Bronchial epithelial cell (primary cell): ENCODE measurements at regions not wholly inside any gene's neighbourhood (a gene's known extent, or its start where the extent isn't known, plus 50 kb on each side); places are given as distances from the start of the nearest gene placed in this dataset.
A peak's percentile ranks its signal among the peaks of the same experiment; 100 is the strongest.

ENCODE experiments used
- DNase-seq: peaks from one replicate; pipeline ENCODE4 v3.0.0-alpha.2; 2010; ENCODE audit warnings: low read depth
- FAIRE-seq: peaks from 2 replicates; lab custom pipeline; 2011; peaks lifted over from hg19 to GRCh38; lab: Jason Lieb, UNC
- H3K27me3 ChIP-seq: 2 replicates; pipeline ENCODE4 v1.5.1; 2011; ENCODE audit warnings: low read length; ENCODE audit not compliant: control insufficient read depth, insufficient read depth
- H3K36me3 ChIP-seq: 2 replicates; pipeline ENCODE4 v1.5.1; 2011; ENCODE audit warnings: low read length; ENCODE audit not compliant: control insufficient read depth, insufficient read depth
- H3K4me3 ChIP-seq: 2 replicates; pipeline ENCODE4 v1.5.1; 2011; ENCODE audit warnings: mild to moderate bottlenecking, low read depth, low read length, control low read depth
- TF ChIP-seq, protein P1 (sequence below): IDR thresholded peaks from 2 replicates; pipeline ENCODE4 v1.5.1; 2011; ENCODE audit warnings: mild to moderate bottlenecking, moderate library complexity, low read length, control low read depth, inconsistent platforms; ENCODE audit not compliant: insufficient read depth, severe bottlenecking

DNA sequence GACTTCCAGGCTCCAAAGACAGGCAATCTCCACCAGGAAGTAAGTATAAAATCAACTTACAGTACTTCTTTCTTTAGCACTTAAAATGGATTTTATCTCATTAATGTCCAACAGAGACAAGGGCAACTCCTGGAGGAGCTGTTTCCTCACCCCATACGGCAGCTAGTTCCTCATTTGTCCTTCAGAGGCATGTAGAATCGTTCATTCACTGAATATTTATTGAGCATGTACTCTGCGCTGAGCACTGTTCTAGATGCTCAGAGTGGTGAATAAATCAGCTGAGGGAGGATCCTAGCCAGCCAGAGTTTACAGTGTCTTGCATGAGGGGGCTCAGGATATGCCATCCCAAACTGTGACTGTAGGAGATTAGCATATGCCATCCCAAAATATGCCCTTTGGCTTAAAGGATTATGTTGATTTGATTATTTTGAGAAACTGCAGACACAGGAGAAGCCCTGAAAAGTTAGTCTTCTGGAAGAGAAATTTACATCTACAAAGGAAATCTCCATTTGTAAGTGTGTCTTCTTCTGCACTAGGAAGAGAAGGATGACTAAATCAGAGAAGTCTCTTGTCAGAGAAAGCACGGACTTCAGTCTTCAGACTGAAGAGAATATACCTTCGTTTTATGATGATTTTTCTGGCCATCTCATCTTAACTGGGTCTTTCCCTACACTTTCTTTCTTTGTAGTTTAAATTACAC lies 66.9 kb downstream of the BAMBI start:
- DNase-seq: no peak
- Histone ChIP-seq H3K36me3 (no peaks in the 10 kb centered on the region), H3K4me3 (no peak overlapping the region), H3K27me3 (peaks cover 2% of the 10 kb centered on the region)
- no peak for FAIRE-seq
- TF ChIP-seq, protein P1, sequence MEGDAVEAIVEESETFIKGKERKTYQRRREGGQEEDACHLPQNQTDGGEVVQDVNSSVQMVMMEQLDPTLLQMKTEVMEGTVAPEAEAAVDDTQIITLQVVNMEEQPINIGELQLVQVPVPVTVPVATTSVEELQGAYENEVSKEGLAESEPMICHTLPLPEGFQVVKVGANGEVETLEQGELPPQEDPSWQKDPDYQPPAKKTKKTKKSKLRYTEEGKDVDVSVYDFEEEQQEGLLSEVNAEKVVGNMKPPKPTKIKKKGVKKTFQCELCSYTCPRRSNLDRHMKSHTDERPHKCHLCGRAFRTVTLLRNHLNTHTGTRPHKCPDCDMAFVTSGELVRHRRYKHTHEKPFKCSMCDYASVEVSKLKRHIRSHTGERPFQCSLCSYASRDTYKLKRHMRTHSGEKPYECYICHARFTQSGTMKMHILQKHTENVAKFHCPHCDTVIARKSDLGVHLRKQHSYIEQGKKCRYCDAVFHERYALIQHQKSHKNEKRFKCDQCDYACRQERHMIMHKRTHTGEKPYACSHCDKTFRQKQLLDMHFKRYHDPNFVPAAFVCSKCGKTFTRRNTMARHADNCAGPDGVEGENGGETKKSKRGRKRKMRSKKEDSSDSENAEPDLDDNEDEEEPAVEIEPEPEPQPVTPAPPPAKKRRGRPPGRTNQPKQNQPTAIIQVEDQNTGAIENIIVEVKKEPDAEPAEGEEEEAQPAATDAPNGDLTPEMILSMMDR: no peak

DNA sequence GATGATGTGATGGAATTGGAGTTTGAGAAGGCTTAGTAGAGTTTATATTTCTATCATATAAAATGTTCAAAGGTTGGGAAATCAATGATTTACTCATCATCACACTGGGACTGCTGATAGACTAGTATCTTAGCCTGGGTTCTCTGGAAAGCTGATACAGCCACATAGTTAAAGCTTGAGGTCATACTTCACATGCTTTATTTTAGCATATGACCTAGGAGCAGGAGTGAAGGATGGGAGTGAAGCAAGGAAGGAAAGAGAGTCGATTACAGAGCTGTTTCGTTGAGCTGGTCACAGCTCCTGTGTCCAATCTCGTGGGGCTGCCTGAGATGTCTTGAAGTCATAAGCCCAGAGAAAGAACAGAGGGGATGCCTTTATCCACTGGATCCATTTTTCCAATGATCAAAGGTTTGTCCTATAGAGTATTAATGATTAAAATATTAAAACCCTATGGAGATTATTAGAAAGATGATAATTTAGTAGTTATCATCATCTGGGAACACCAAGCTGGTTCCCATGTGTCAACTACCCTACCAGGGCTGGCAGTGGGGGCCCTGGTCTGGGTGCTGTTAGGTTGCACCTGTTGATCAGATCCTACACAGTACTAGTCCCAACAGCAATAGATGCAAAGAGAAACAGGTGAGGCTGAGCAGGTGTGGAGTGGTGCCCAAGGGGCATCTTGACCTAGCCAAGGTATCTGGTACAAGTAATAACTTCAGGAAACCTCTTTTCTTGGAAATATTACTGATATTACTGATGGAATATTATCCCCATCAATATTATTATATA lies 77.8 kb downstream of the BAMBI start:
- TF ChIP-seq, protein P1: no peak
- no peaks in the 10 kb centered on the region for H3K27me3 ChIP-seq
- DNase-seq: peak; percentile 52
- no peak for FAIRE-seq
- H3K36me3 ChIP-seq: no peaks in the 10 kb centered on the region
- no peak overlapping the region for H3K4me3 ChIP-seq

DNA sequence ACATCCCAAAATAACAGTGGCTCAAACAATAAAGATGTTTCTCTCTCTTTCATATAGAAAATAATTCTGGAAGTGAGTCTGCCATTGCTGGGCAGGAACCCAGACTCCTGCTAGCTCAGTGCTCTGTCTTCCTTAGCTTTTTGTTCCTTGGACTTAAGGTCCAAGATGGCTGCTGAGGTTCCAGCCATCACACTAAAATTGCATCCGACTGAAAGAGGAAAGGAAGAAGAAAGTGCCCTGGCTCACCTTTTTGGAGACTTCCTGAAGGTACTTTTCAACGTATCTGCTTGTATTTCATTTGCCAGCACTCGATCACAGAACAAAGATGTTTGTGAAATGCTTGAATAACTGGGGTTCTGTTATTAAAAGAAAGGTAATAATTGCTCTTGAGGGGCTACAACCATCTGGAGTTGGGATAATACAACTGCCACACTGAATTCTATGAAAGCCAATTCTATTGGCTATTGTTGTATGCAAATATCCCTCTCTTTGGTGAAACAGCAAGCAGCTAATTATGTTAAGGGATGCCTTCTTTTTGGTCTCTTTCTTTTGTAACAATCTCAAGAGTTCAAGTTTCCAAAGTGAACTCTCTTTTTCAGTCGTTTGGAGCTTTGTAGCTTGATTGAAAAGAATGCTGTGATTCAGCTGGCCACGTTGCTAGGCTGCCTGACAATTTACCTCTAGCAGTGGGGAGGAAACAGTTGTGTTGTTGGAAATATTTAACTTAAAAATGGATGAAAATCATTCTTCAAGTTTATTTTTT lies 83.9 kb downstream of the BAMBI start:
- no peaks in the 10 kb centered on the region for H3K27me3 ChIP-seq
- FAIRE-seq (no peak), DNase-seq (no peak)
- no peak overlapping the region for H3K4me3 ChIP-seq
- TF ChIP-seq, protein P1: no peak
- no peaks in the 10 kb centered on the region for H3K36me3 ChIP-seq

DNA sequence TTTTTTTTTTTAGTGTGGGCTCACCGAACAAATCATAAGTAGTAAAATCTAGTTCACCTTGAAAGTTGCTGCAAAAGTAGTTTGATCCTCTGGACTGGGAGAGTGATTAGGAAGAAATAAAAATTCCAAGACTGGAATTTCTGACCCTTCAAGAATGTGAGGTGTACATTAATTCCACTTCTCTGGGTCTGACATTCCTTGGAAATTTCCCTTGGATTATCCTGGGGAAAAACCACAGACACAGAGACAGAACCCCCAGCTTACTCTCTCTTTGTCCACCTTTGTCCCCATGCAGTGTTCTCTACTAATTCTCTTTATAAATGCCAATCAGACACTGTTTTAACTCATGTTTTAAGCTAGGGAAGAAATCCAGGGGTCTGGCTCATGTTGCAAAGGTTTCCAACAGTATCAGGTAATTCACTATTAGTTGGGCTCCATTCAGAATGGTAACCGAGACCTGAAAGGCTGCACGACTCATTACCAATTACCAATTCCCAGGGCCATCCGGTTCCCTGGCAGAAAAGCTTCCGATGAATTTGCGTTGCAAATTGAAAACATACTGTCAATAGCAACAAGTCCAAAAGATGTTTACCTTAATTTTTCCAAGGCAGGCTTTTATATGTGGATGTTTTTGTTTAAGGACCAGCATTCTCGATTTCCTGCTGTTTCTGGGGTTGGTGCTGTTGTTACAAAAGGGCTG lies 86.3 kb downstream of the BAMBI start:
- Histone ChIP-seq H3K36me3 (no peaks in the 10 kb centered on the region), H3K27me3 (no peaks in the 10 kb centered on the region), H3K4me3 (no peak overlapping the region)
- TF ChIP-seq, protein P1: no peak
- FAIRE-seq: no peak
- DNase-seq: no peak

DNA sequence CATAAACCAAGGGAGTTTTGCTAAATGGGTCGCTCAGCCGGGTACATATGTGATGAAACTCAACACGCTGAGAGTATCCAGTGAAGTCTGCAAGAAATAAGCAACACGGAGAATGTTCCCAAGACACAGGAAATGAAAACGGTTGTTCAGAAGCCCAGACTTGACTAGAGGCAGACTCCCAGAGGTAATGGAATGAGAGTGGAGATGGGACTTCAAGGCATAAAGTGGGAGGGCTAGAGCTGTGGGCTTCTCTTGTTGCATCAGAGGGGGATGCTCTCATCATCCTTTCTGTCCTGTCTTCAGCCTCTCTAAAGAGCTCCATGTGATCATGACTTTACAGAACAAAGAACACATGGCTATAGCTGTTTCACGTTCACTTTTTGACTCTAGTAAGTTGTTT lies 88.3 kb downstream of the BAMBI start:
- FAIRE-seq (no peak), DNase-seq (no peak)
- Histone ChIP-seq H3K4me3 (no peak overlapping the region), H3K27me3 (no peaks in the 10 kb centered on the region), H3K36me3 (no peaks in the 10 kb centered on the region)
- TF ChIP-seq, protein P1: no peak
